ENCODE measurements at regions not wholly inside any gene's neighbourhood (a gene's known extent, or its start where the extent isn't known, plus 50 kb on each side); places are given as distances from the start of the nearest gene placed in this dataset.

DNA sequence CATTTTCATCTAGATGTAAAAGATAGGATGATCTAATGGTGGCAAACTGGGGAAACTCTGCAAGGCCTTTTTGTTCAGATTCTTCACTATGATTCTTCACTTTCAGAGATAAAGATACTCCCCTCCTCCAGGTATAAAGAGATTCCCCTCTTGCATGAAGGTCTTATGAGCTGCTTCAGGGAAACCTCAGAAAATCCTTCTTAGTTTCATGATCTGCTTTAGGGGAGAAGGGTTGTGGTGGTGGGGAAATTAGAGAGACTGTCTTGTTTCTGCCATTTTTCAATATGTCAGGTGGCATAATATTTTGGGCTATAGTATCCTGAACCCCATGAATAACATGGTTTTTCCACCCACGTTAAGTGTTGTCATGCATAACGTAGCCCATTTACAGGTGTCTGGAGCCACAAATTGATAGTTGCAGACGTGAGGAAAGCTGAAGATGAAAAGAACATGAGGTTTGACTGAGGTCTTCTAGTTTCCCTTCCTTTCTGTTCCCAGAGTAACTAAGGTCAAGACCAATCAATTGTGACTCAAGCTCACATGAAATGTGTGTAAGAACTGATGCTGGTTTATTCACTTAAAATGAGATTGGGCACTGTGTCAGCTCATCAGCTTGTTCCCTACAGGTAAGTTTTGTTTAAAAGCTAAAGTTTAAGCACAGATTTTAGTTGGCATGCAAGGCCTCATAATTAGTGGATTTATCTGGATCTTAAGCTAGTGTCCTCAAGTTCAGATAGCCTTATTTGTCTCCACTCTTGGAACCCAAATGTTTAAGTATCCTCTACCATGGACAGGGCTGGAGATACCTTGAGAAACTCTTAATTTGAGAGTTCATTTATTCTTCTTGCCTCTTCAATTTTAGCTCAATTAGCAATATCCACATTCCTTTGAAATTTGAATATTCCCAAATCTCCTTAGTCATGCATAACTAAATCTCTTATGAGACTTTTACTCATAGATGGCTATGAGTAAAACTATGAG, 304.5 kb upstream of the FANCL start:
- DNase-seq = no peak

DNA sequence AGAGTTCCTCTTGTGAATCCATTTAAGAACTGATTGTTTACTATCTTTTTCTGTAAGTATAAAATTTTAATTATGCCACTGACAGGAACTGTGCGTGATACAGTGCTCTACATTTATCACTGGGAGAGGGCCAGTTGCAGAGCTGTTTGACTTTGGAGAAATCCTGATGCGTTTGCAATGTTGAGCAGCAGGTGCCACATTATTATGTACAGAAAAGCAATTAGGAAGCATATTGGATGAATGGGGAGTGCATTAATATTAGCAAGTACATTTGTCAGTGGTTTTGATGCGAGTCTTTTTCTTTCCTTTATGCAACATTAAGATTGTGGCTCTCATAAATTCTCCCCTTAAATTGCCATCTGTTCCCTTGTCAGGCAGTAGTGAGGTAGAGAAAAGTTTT, 302.3 kb upstream of the FANCL start:
- no peak for DNase-seq

DNA sequence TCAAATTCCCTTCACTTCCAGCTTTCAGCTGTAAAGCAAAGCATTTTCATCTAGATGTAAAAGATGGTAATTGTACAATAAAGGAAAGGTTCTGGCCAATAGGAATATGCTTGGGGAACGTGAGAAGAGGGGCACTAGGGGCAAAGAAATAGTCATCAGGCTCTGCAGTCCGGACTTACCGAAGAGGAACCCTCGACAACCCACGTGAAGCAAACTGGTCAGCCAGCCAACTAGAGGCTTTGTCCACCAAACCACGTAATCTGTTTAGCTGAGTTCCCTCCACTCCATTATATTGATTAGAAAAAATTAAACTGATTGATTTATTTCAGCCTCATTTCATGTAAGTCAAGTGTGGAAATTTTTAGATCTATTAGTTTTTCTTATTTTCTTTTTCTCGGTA, 300.4 kb upstream of the FANCL start:
- DNase-seq = no peak

DNA sequence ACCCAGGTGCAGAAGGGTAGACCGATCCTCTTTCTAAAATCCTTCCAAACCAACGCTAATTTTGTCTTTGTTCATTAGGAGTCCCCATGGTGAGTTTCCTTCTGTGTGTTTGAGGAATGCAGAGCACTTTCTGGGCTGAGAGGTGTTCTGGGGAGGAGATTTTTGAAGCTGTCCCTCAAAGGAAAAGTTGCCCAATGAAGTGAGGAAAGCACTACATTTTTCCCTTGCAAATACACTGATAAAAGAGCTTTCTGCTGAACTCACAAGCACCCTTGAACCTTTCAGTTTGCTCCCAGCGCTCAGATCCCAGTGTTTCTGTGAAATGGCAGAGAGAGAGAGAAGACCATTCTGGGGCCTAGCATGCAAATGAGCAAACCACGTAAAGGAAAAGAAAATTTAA, 299.6 kb upstream of the FANCL start:
- no peak for DNase-seq

DNA sequence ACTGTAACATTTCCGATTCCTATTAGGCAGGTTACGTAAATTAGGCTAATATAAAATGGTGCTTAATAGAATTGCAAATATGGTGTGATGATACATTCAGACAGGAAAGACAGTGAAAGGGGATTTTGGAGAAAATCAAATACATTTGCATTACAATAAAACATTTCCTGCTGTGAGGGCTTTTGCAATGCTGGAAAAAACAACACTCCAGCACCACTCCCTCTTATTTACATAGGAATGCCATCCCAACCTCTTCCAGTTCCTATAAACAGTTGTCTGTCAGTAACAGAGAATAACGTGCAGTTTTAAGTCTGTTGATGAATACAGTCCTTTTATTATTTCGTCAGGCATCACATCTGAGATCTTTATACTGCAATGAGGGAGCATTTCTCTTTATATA, 298.8 kb upstream of the FANCL start:
- no peak for DNase-seq

DNA sequence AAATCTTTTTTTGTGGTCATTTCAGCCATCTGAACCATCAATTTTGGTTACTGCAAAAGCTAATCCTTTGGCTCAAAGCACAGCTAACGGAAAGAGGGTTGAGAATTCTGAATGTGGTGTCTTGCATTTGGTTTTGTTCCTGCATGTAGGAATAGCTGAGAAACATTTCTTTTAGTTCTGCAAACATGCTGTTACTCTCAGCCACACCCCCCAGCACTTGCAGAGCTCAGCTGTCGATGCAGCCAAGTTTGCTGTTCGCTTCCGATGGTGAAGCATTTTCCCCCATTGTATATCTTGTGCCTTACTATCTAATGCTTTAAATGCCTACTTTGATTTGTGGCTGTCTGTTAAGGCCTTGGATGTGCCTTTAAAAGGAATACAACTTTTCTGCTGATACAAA, 294.9 kb upstream of the FANCL start:
- DNase-seq = no peak

DNA sequence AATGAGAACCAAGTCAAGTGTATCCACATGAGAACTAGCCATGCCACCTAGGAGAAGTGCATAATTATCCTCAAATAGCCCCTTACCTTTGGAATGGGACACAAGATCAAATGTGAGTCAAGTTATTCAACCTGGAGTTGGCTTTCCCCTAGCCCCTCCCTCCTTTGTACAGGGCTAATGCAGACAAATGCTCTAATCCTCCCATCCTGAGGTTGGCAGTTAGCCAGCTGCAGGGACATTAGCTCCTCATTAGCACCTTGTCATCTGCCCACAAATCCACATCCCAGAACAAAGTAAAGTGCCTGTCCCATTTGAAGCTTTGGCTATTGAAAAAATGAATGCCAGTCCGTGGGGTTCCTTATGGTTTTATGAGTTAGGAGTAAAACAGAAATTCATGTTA, 294.1 kb upstream of the FANCL start:
- DNase-seq = peak; percentile 20

DNA sequence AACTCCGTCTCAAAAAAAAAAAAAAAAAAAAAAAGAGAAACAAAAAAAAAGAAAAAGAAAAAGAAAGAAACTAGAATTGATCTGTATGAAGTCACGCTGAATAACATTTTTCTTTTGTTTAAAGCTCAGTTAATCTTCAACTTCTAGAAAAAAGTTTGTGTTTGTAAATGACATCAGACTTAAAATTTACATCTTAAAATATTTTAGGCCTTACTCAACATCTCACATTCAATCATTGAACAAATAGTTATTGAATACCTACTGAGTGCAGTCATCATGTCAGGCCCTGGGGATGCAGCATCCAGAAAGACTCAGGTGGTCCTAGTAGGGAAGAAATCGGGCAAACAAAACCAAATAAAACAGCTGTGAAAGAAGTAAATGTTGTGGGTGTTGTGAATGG, 292.3 kb upstream of the FANCL start:
- no peak for DNase-seq

DNA sequence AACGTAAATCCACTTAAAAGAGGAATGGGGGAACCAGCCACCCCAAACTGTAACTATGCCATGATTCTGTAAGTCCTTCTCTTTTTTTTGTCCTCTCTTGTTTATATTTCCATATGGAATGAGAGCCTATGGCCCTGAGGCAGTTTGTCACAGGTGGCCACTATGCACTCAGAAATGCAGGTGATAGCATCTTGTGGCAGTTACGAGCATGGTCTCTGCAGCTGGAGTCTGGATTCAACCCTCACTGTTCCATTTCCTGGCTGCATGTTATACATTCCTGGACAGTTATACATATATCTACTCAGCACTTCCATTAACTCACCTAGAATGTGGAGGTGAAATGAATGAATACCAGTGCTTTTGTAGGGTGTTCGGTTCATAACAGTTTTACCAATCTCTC, 291.5 kb upstream of the FANCL start:
- no peak for DNase-seq

DNA sequence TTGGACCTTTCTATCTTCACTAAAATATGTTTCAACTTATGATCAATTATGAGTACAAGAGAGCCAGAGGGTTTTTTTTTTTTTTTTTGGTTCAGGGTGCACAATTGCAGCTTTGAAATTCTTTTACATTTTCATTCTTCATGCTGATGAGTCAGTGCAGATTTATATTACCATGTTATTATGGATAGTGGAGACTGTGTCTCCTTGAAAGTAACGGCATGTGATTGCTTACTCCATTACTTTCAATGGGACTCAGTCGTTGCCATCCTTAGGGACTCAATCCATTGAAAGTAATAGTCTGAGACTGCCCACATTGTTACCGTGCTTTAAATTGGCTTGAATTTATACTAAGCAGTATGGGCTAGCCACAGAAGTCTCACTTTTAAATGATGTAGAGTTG, 286.5 kb upstream of the FANCL start:
- DNase-seq = no peak

DNA sequence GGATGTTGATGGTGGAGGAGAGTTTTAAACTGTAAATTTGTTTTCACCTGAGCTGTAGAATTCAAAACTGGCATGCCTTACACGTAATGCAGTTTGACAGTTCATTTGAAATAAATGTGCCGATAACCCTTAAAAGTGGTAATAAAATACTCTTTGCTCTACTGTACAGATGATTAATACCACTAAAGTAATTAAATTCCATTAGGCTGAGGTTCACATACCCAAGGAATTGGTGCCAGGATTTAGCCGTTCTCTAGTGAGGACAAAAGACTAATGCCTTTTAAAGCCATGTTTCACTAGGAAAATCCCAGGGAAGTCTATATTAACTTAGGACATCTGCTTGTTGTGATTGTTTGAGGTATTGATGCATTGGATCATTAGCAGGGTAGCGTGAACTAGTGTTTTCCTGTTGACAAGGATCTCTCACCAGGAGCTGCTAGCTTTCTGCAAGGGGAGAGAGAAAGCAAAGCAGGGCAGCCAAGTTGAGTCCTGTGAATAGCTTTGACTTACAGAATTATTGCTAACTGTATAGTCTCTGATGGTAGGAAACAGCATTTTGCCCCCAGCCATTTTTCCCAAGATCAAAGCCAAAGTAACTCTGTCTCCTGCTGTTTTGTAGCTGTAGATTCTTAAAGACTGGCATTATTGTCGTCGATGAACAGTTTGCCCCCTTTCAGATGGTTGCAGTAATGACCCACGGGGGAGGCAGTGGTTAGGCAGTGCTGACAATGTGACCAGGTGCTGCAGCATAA, 280.9 kb upstream of the FANCL start:
- peak; percentile 13 for DNase-seq

DNA sequence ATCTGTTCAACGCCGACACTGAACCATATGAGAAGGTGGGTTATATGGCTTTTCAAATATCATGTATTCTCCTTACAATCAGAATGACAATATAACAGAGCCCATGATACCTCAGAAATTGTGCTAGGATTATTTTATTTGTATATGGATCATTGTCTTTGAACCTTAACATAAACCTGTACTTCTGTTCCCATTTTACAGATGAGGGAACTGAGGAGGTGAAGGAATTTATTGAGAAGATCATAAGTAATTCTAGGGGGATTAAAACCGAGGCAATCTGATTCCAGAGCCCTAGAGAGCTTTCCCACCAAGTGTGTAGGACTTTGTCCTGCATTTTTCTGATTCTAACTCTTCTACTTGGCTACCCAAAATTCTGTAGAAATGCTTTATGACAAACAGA, 279.8 kb upstream of the FANCL start:
- no peak for DNase-seq

DNA sequence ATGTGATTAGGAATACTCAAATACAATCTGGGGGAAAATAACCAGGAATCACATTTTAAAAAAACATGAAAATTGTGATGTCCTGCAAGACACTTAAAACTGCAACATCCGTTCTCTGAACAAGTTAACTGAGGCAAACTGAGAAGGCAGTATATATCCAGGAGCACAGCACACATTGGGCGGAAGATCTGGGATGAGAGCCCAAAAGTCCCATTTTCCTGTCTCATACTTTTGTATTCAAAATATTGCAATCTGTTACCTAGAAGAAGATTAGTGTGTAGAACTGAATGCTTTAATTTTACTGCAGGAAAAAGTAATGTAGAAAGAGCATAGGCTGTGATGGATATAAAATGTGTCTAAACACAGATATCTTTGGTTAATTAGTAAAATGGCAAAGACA, 276.8 kb upstream of the FANCL start:
- no peak for DNase-seq

DNA sequence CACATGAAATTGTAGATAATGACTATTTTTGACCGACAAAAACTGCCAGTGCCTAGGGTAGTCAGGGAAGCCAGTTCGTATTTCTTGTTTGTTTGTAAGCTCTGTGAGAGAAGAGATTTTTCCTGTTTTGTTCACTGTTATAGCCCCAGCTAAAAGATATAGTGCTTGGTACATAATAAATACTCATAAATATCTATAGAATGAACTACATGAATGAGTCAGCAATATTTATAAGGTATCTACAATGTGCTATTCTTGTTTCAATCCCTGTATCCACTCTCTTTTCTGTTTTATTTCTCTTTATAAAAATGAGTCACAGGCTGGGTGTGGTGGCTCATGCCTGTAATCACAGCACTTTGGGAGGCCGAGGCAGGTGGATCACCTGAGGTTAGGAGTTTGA, 275.6 kb upstream of the FANCL start:
- DNase-seq = no peak

DNA sequence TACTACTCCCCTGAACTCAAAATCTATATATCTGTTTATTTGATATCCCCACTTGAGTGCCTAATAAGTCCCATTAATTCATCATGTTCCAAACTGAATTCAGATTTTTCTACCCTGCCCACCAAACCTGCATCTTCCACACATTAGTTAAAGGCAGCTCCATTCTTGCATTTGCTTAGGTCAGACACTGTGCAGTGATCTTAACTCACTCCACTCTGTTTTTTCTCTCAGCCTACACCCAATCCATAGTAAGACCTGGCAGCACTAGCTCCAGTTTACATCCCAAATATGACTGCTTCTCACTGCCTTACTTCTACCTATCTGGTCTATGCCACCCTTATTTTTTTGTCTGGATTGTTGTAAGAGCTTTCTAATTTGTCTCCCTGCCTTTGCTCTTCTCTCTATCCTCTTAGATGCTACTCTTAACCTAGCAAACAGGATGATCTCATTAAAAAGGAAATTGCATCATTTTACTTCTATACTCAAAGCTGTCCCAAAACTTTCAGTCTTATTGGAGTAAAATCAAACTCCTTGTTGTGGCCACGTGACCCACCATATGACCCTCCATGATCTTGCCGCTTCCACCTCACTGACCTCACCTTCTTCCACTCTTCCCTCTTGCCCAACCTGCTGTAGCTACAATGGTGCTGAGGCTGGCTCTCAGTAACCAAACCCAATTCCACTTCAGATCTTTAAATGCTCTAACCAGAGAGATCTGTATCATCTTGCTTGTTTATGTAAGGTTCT, 274.9 kb upstream of the FANCL start:
- no peak for DNase-seq

DNA sequence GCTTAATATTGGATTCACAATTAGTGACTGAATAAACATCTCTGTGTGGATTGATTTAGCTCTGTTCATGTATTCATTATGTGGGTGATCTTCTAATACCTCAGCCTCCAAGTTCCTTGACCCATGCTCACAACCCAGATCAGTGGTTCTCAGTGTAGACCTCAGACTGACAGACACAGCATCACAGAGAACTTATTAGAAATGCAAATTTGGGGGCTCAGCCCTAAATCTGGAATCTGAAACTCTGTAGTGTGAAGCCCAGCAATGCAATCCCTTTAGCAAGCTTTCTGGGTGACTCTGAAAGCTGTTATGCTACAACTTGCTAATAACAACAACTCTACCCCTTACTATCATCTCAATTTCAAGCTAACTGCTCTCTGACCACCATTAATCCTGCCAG, 273.1 kb upstream of the FANCL start:
- no peak for DNase-seq

DNA sequence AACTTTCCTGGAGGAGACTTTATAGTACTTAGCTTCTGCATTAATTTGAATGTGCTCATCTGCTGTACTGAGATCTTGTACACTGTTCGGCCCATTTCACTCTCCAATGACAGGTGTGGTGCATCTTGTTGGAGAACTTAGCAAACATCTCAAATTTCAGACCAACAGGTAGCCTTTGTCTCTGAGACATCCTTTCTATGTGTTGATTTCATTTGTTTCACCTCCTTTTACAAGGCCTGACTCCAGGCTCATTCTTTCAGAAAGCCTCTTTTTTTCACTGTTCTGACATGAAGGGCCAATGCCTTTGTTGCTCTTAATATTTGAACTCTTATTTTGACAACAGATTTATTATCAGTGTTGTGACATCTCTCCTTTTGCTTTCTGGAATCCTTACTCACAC, 271.8 kb upstream of the FANCL start:
- no peak for DNase-seq

DNA sequence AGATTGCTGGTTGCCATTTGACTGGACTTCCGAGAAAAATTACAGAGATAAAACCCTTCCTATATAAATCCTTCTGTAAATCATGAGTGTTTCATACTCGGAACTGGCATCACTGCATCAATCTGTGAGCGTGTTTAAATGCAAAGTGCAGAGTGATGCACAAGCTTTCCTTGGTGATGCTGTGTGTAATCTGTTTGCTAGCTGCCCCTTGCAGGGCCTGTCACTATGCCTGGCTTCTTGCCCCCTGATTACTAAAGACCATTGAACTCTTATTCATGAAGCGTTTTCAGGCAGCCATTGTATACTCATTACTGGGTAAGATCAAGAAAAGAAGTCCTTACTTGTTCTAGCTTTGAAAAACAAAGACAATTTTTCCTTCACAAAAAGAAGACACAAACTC, 266.9 kb upstream of the FANCL start:
- DNase-seq = no peak

DNA sequence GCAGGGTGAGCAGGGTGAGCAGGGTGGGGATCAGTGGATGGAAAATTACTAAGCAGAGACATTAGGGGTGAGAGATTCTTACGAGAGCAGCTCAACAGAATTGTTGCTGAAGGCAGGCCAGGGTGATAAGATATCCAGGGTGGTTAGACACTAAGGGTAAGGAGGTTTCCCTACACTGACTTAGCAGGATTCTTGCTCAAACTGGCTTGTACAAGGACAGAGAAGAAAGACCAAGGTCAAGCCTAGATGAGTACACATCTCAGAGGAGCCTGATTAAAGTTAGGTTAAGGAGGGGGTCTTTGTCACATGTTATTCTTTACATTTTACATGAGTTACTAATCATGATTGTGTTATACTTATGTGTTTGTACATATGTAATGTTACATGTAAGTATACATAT, 262.8 kb upstream of the FANCL start:
- DNase-seq = no peak

DNA sequence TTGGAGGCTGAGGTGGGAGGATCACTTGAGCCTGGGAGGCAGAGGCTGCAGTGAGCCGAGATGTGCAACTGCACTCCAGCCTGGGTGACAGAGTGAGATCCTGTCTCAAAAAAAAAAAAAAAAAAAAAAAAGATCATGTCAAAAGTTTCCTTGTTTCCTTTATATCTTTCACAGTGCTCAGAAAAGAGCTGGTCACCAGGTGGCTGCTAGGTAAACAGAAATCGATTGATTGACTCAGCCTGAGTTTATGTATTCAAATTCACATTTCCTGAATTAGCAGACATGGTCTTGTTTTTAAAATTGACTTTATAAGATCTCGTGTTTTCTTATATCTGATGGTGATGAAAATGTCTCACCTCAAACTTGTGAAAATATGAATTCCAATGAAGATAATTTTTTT, 261.8 kb upstream of the FANCL start:
- DNase-seq = no peak

DNA sequence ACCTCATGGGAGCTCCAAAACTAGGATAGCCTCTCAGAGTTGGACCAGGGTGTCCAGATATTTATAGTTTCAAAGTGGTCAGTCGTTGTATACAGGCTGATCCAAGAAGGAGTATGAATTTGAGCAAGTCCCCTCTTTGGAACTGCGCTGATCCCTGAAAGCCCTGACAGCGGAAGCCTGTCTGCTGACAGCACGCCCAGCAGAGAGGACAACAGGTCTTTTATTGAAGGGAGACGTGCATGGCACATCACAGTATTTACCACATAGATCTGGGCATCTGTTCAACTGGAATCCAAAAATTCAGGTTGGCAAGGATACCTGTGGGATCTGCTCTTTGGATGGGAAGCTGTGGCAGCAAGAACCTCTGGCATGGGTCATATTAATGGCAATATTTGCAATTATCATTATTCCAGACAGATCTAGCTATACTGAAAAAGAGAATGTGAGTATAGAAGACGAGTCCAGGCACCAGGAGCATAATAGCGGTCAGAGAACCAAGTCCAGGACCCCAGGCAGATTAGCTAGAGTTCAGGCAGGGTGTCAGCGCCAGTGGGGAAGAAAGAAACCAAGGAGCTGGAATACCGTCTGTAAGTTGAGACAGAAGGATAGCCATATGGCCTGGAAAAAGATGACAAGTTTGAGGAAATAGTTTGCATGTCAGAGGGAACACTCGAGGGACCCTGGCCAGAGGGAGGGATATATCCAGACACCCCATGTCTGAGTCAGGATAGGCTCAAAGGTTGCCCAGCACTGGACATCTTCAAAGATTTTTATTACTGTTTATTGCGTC, 260.4 kb upstream of the FANCL start:
- DNase-seq = no peak

DNA sequence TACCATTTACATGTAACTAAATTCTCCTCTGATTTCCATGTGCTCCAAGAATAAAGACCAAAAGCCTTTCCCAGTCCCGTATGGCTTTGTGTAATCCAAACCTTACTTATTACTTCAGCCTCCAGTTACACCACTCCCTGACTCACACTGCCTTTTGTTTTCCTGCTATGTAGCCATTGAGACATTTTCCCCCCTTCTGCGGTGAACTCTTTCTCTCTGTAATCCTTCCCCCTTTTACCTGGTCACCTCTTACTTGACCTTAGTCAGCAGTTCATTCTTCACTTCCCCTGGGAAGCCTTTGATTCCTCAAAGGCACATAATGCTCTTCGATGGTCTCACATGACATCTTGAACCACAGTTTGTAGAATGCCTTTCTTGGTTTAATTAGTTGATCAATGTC, 256.0 kb upstream of the FANCL start:
- DNase-seq = no peak
